HG02981 (cell line): ENCODE measurements at regions not wholly inside any gene's neighbourhood (a gene's known extent, or its start where the extent isn't known, plus 50 kb on each side); places are given as distances from the start of the nearest gene placed in this dataset.

Experiments
- ATAC-seq: cut with Tn5 transposase; IDR thresholded peaks from one replicate; pipeline ENCODE4 v1.9.1; 2021; ENCODE audit warnings: mild to moderate bottlenecking, moderate library complexity; ENCODE audit not compliant: unreplicated experiment

GRCh38 chr12:127191129-127191528 is 1075.8 kb upstream of the TMEM132C start:
- no peak for ATAC-seq

- no peak for ATAC-seq
Observed at GRCh38 chr12:127192391-127192790, 1074.6 kb upstream of the TMEM132C start.

DNA sequence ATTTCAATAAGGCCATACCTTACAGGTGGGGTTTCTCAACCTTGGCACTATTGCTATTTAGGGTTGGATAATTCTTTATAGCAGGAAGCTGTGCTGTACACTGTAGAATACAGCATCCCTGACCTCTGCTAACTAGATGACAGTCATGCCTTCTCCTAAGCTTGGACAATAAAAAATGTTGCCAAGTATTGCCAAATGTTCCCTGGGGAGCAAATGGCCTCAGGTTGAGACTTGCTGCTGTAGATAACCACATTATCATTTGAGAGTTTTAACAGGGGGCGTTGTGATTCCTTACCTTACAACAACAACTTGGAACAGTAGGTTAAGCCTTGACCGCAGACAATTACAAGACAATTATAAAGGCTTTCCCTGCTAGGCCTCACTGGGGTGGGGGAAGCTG is 1073.6 kb upstream of the TMEM132C start:
- ATAC-seq: no peak

- no peak for ATAC-seq
Observed at GRCh38 chr12:127194176-127194575, 1072.8 kb upstream of the TMEM132C start.

GRCh38 chr12:127205781-127206555 is 1061.0 kb upstream of the TMEM132C start:
- no peak for ATAC-seq

- no peak for ATAC-seq
Observed at GRCh38 chr12:127209318-127209717, 1057.7 kb upstream of the TMEM132C start.

GRCh38 chr12:127214186-127214585 is 1052.8 kb upstream of the TMEM132C start:
- no peak for ATAC-seq

DNA sequence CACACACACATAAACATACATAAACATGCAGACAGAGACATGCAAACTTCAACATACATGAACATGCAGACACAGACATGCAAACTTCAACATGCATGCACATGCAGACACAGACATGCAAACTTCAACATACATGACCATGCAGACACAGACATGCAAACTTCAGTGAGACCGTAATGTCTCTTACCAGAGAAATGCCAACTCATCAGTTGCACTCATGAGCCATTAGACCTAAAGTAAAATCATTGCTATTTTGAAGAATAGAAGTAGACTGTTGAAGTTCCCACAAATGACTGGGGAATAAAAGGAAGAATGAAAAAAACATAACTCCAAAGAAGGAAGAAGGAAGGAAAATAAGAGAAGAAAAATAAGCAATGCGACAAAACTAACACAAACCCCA is 1044.0 kb upstream of the TMEM132C start:
- ATAC-seq: no peak

DNA sequence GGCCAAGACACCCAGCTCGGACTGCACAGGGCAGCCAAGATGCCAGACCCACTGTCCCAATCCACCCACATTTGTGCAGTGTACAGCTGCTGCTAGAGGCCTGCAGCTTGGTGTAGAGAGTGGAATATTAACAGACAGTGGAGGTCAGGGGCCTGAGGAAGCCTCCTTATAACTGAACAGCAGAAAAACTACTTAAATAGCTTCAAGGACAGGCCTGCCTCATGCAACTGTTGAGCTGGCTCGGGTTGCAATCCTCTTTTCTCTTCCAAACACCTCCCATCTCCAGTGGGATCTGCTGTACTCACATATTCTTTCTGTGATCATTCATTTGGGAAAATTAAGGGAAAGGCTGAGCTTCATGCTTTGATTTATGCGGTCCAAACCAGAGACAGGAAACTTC is 1043.2 kb upstream of the TMEM132C start:
- no peak for ATAC-seq

DNA sequence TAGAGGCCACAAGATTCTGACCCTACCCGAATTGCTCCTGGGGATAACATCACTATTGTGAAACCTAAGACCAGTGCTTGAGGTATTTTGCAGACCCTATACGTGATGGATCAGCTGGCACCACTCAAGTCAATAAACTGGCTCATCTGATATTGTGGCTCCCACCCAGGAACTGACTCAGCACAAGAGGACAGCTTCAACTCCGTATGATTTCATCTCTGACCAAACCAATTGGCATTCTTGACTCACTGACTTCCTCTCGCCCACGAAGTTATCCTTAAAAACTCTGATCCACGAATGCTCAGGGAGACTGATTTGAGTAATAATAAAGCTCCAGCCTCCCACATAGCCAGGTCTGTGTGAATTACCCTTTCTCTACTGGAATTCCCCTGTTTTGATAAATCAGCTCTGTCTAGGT is 1036.1 kb upstream of the TMEM132C start:
- ATAC-seq: no peak

- no peak for ATAC-seq
Observed at GRCh38 chr12:127231371-127231770, 1035.6 kb upstream of the TMEM132C start.

DNA sequence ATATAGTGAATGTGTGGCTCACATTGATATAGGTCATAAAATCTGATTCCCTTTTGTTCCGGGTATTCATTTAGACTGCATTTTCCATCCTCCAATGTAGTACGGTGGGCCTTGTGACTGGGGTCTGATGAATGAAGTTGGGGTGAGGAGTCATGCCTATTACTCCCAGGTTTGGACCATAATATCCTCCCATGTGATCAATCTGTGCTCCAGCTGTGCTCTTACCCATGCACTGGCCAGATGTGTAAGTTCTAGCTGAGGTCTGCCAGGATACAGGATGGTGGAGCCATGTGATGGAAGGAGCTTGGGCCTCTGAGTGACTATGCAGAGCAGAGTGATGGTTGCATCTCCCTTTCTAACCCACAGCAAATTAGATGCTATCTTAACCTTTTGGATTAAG is 1034.0 kb upstream of the TMEM132C start:
- ATAC-seq: no peak

GRCh38 chr12:127235761-127236160 is 1031.2 kb upstream of the TMEM132C start:
- no peak for ATAC-seq

GRCh38 chr12:127236491-127236890 is 1030.5 kb upstream of the TMEM132C start:
- ATAC-seq: no peak

DNA sequence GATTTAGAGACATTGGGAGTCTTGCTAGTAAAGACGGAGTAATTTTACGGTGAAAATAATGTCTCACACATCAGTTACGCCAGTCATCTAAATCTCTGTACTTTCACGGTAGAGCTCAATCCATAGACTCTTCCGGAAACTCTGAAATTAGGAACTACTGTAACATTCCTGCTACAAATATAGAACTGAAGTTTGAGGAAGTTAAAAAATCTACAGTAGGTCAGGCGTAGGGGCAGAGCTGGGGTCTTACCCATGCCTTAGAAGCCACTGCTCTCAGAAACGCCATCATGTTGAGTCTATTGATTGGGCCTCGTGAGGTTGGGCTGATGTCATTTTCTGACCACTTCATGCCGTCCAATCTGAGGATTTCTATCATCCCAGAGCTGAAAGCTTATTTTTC is 1029.8 kb upstream of the TMEM132C start:
- no peak for ATAC-seq

DNA sequence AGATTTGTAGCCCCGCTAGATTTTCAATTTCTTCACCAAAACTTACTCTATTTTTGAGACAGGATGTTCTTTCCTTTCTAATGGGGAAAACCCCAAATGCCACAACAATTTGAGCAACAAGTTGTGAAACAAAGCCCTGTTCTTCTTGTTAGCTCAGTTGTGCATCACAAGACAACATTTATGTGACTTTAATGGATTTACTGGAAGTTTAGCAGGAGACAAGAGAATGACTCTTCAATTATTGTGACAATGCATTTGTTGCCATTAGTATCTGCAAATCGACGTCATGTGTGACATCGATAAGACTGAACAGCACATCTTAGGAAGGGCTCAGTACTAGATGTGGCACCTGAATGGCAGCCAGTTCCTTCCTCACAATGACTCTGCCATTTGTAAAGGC is 1028.9 kb upstream of the TMEM132C start:
- ATAC-seq: no peak

- ATAC-seq: no peak
Observed at GRCh38 chr12:127239781-127240180, 1027.2 kb upstream of the TMEM132C start.

DNA sequence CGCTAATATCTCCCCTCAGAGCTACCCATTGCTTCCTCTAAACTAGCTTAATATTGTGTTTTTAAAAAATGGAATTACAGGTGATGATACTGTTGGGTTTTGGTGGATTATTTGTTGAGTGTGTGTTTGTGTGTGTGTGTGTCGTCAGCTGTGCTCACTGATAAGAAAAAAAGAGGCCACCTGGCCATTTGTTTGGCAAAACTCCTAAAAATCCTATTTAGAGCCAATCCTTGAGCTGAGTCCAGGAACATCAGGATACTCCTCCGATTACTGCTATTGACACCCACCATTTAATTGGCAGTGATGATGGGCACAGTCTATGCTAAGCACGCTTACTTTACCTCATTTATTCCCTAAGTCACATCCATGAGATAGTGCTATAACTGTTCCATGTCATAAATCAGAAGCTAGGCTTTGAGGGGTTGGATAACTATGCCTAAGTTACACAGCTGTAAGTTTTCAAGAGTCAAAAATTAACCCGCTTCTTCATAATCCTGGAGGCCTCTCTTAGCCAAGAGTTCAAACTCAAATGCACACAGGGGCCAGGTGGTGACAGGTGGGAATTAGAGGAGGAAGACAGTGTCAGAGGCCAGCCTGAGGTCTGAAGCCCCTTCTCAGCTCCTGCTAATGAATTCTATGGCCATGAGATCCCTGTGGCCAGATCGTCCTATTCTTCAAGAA is 1026.6 kb upstream of the TMEM132C start:
- ATAC-seq: no peak

DNA sequence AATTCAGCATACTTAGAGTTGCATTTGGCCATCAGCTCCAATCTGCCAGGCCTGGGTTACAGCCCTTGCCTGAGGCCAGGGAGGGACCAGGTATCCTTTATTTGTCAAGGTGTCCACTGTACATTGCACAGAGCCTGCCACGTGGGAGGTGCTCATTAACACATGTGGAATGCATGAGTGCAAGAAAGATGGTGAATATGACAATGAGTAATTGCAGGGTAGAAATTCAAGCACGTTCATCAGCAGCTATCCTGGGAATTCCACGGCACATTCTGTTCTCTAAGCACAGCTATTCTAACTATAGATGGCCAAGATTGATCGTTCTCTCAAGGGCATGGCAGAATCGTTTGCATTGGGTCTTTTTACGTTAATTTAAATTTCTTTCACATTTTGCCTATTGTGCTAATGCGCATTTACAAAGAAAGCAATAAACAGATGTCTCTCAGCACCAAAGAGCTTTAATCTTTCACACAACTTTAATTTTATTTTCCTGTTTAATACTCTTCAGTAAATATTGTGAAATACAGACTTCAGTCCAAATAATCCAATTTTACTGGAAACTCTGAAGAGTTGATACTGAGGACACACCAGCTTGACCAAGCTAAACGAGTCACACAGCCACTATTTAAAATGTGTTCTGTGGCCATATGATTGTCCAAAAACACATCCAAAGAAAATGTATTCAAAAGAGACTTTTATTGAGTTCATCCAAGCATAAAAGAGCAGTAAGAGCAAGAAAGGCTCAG is 1025.7 kb upstream of the TMEM132C start:
- ATAC-seq: no peak

- ATAC-seq: no peak
Observed at GRCh38 chr12:127245009-127245408, 1022.0 kb upstream of the TMEM132C start.

DNA sequence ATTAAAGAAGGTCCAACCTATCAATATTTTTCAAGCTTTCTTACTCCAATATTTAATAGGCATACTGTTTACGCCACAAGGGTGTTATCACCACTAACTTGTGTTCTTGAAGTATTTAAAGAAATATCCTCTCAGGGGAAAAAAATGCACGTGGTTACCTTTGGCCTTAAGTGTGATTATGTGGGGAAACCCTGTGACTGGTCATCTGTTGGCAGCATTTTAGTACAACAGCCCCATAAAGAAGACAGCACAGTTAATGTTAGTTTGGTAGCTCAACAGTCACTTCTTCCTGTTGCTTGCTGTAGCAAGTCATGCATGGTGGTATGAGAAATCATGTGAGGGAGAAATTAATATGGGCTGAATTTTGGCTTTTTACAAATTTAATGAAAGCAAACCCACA is 1021.5 kb upstream of the TMEM132C start:
- no peak for ATAC-seq

DNA sequence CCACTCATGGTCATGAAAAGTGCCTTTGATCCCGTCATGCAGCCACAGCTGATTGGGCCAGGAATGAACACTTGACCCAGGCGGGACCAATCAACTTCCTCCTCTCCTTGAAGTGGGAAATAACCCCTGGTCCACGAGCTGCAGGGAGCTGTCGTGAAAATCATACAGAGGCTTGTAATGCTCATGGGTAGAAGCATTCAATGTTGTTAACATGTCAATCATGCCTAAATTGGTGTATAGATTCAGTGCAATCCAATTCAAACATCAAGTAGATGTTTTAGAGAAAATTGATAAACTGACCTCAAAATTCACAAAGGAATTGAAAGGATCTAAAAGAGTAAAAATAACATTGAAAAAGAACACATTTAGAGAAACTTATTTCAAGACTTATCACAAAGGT is 1019.0 kb upstream of the TMEM132C start:
- no peak for ATAC-seq
